ENCODE measurements at regions not wholly inside any gene's neighbourhood (a gene's known extent, or its start where the extent isn't known, plus 50 kb on each side); places are given as distances from the start of the nearest gene placed in this dataset.

GRCh38 chr20:12763406-12763805 is 245.4 kb upstream of the SPTLC3 start:
- no peak for DNase-seq

DNA sequence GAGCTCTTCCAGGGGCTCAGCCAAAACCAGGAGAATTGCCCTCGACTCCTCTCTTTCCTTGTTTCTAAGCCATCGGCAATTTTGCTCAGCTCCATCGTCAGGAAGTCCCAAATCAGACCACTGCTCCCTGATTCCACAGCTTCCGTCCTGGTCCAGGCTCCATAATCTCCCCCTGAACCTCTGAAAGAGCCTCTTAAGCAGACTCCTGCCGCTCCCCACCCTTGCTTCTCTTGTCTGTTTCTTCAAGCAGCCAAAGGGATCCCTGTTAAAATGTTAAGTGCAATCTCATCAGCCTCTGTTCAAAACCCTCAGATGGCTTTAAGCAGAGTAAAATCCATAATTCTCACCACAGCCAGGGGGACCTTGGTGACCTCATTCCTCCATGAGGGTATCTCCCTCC is 244.7 kb upstream of the SPTLC3 start:
- no peak for DNase-seq

- DNase-seq = no peak
Observed at GRCh38 chr20:12764851-12765250, 243.9 kb upstream of the SPTLC3 start.

GRCh38 chr20:12773936-12774335 is 234.8 kb upstream of the SPTLC3 start:
- no peak for DNase-seq

DNA sequence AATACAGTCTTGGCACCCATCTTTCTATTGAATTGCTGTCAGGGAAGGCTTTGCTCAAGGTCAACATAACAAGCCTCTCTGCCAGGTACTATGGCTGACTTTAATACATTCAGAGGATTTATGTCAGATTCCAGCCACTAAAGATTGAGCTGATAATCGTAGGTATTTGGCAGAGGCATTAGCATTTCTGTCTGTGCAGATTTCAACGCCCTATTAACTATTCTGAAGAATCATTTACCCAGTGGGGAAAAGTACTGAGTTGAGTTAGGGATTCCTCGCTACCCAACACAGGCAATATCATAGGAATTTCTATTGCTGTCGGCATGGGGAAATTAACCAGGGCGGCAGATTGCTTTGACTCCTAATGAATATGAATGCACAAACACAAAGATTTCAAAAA is 233.7 kb upstream of the SPTLC3 start:
- no peak for DNase-seq

DNA sequence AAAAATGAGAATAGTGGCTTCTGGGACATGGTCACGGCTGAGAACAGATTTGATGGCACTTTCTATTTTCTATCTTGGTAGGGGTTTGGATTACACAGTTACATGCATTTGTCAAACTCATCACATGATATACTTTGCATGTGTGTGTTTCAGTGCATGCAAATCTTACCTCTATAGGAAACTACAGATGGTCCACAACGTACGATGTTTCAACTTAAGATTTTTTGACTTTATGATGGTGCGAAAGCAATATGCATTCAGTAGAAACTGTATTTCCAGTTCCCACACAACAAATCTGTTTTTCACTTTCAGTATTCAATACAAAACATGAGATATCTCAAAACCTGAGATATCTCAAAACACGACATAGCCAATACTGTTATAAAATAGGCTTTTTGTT is 231.8 kb upstream of the SPTLC3 start:
- no peak for DNase-seq

DNA sequence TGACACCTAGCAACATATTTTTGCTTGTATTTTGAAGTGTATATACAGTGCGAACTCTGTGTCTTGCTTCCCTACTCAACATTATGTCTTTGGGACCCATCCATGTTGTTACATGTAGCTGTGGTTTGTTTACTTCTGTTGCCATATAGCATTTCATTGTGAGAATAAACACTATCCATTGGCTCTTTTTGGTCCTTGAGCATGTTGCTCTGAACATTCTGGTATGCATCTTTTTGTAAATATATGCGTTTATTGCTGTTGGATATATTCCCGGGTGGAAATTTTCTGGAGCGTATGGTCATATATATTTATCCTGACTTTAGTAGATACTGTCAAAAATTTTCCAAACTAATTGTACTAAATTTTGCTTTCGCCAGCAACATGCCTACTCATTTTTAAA is 222.5 kb upstream of the SPTLC3 start:
- no peak for DNase-seq

- DNase-seq = no peak
Observed at GRCh38 chr20:12788632-12789299, 220.0 kb upstream of the SPTLC3 start.

DNA sequence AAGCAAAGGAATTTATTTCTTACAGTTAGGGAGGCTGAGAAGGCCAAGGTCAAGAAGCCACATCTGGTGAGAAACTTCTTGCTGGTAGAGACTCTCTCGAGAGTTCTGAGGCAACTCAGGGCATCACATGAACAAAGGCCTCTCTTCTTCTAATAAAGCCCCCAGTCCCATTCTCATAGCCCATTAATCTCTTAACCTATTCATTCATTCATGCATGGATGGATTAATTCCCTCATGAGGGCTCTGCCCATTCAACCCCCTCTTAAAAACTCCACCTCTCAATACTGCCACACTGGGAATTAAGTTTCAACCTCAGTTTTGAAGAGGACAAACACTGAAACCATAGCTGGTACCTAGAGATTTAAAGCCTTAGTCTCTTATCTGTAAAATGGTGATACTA is 217.9 kb upstream of the SPTLC3 start:
- DNase-seq = no peak

DNA sequence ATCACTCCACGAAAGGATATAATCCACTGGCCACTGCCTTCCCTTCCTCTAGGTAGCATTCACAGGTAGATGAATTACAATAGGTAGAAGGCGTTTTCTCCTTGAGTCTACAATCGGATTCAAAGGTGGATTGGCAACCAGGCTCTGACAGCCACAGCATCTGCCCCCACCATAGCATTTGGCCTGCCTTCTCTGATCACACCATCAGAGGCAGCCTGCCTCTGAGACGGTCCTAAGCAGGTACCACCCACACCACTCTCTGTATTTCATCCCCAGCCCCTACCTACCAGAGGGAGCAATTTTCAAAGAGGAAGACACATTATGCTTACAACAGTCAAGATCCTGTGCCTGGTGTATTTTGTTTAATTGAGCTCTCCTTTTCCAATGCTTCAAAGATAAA is 210.5 kb upstream of the SPTLC3 start:
- no peak for DNase-seq

GRCh38 chr20:12808006-12808567 is 200.7 kb upstream of the SPTLC3 start:
- DNase-seq = no peak

- no peak for DNase-seq
Observed at GRCh38 chr20:12815231-12815768, 193.5 kb upstream of the SPTLC3 start.

DNA sequence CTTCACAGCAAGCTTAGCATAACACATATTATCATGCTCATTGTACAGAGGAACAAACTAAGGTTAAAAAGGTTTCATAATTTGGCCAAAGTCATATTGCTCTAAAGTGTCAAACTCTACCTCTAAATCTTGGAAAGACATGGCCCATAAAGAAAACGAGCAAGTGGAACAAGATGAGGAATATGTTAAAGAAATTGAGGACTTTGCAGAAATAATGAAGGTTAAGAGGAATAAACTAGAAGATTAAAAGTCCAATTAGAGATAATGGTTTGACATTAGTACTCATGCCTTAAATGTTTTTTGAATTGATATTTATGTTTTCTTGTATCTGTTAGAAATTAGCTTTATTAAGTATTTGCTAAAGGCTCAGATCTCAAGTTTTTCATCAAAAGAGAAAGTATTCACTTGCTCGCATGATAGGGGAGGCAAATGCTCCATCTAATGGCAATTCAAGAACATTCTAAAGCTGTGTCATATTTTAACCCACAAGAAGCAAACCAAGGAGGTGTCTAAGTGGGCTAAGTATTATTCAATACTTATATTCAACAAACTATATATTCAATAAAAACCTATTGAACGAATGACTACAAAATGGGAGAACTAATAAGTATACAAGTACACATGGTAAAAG is 192.9 kb upstream of the SPTLC3 start:
- DNase-seq = no peak

DNA sequence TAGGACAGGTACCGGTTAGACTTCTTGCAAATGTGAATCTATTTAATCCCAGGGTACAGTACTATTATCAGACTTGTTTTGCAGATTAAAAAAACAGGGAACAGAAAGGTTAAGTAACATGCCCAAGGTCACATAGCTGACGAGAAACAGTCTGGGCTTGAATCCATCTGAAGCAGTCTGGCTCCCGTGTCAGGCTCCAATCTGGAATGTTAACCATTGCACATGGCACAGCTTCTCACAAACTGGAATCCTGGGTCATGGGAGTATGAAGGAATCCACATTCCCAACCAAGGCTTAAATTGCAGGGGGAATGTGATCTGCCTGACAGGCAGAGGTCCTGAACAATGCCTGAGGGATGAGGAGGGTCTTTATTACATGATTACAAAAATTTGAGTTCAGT is 187.5 kb upstream of the SPTLC3 start:
- no peak for DNase-seq

- no peak for DNase-seq
Observed at GRCh38 chr20:12823734-12824133, 185.0 kb upstream of the SPTLC3 start.

DNA sequence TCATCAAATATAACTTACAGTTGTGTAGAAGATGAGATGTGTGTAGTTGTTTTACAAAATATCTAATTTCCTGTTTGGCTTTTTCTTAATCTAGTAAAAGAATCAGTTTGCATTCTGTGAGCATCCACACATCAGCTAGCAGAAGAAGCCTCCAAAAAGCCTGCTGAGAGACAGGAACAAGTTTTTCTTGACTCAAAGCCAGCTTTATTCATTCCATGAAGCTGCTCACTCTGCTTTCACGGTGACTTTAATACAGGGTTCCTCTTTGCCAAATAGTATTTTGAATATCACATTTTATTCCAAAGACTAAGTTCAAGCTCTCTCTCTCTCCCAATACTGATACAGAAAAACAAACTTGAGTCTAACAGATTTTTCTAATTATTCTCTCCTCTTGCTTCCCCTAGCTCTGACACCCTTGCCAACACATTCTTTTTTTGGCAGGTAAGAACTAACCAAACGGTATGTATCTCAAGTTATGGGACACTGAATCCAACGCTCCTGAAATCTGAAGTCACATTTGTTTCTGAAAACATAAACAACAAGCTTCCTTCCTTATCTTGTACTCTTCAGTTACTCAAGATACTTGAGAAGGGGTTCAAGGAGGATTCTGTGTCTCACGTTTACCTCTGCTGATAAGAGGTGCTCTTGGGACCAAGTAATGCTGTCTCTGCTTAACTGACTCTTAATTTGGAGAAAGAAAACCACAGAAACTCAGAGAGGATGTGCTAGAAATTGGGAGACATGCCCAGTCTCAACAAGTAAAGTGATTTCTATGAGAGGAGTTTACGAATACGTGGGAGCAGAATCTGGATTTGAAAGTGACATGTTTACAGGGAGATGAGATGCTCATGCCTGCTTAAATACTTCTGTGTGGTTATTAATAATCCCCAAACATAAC is 184.2 kb upstream of the SPTLC3 start:
- no peak for DNase-seq

DNA sequence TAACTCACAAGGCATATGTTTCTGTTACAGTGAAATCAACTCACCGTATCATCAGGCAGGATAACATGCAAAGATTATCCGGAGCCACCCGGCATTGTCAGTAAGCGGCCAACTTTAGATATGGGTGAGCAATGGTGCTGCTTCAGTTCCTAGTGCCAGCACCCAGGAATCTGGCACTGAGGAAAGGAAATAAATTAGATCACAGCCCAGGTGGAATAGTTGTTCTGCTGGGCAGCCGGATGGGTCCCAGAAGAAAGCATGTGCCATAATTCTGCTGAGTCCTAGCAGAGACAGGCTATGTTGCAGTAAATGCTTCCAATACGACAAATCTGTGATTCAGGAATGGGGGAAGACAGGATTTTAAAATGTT is 183.6 kb upstream of the SPTLC3 start:
- DNase-seq = no peak

DNA sequence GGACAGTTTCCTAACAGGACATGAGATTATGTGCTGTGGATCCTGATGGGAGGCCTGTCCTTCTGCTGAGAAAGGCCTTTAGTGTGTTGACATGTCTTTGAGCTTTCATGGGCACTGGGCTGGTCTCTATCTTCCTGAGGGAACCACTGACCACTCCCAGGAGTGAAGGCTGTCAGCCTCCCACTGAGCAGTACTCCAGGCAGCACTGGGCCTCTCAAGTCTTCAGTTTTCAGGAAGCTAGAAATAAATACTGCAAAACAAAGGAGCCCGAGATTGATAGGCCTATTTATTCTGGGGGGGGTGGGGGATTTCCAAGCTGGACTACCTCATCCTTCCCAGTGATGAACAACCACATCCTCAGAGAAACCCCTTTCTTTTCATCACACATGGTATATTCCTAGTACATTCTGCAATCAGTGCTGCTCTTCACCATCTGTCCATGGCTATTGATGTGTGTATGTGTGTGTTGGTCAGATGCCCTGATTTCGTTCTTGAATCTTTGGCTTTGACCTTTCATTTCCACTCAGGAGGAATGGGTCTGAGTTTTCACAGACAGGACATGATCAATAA is 180.9 kb upstream of the SPTLC3 start:
- no peak for DNase-seq

- no peak for DNase-seq
Observed at GRCh38 chr20:12829170-12829569, 179.6 kb upstream of the SPTLC3 start.

GRCh38 chr20:12833861-12834260 is 174.9 kb upstream of the SPTLC3 start:
- no peak for DNase-seq

GRCh38 chr20:12835999-12836398 is 172.8 kb upstream of the SPTLC3 start:
- no peak for DNase-seq

DNA sequence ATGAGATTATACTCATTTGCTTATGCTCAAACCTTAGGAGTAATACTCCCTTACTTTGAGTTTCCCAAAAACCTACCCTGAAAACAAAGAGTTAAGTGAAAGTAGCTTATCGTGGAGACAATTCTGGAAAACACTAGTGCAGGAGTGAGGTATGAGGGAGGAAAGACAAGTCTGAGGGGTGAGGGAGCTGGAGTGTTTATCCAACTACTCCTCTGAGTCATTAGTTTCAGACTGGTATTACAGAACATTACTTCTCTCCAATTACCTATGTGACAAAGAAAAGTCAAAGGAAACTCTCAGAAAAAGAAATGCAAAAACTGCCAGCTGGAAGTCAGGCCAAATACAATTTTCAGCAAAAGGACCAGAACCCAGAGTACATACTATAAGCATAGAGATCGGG is 171.1 kb upstream of the SPTLC3 start:
- no peak for DNase-seq

- DNase-seq = no peak
Observed at GRCh38 chr20:12838261-12838866, 170.4 kb upstream of the SPTLC3 start.

Data from right forelimb (tissue), 1 donor.